ENCODE measurements at regions not wholly inside any gene's neighbourhood (a gene's known extent, or its start where the extent isn't known, plus 50 kb on each side); places are given as distances from the start of the nearest gene placed in this dataset.

DNA sequence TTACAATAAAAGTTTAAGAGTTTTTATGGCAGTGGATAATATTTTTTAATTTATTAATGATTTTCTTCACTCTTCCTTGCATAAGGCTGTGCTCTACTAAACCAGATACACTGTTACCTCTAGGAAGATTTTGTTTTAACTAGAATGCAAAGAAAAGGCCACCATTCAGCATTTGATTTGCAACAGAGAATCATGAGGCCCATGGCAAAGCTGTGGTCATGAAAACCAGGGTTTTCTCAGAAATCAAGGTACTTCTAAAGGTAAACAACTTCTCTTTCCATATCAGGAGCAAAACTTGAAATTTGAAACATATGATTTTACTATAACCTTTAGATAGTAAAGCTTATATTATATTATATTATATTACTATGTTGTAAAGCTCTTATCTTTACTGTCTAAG, 94.4 kb downstream of the FAM76B start:
- DNase-seq (no peak), ATAC-seq (no peak)
- Mint-ChIP-seq H3K27me3 (no peaks in the 10 kb centered on the region), H3K36me3 (ENCODE audit: low read depth) (peaks cover 23% of the 10 kb centered on the region), H3K4me3 (no peak overlapping the region), H3K4me1 (ENCODE audit: low read depth) (peaks cover 44% of the 10 kb centered on the region), H3K27ac (peak overlapping the region; percentile 66), H3K9me3 (peaks cover 10% of the 10 kb centered on the region)
- CTCF ChIA-PET, result interaction anchor here (1.0 to 2.9 kb wide), 8 partner anchors 10 to 543 kb away, joined by 3 to 25 read pairs (median 4); no protein-coding TSS in a partner anchor
- TF ChIP-seq, protein P1, sequence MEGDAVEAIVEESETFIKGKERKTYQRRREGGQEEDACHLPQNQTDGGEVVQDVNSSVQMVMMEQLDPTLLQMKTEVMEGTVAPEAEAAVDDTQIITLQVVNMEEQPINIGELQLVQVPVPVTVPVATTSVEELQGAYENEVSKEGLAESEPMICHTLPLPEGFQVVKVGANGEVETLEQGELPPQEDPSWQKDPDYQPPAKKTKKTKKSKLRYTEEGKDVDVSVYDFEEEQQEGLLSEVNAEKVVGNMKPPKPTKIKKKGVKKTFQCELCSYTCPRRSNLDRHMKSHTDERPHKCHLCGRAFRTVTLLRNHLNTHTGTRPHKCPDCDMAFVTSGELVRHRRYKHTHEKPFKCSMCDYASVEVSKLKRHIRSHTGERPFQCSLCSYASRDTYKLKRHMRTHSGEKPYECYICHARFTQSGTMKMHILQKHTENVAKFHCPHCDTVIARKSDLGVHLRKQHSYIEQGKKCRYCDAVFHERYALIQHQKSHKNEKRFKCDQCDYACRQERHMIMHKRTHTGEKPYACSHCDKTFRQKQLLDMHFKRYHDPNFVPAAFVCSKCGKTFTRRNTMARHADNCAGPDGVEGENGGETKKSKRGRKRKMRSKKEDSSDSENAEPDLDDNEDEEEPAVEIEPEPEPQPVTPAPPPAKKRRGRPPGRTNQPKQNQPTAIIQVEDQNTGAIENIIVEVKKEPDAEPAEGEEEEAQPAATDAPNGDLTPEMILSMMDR (IDR thresholded peaks at IDR 0.05), result no peak
- POLR2A ChIA-PET, result interaction anchor here (0.6 to 1.1 kb wide), 2 partner anchors 11 to 70 kb away, joined by 3 to 4 read pairs; no protein-coding TSS in a partner anchor
- intact Hi-C loops (cut with micrococcal nuclease), result loop anchor here (5.0 kb wide), 1 partner anchor 33 kb away; no protein-coding TSS in a partner anchor

DNA sequence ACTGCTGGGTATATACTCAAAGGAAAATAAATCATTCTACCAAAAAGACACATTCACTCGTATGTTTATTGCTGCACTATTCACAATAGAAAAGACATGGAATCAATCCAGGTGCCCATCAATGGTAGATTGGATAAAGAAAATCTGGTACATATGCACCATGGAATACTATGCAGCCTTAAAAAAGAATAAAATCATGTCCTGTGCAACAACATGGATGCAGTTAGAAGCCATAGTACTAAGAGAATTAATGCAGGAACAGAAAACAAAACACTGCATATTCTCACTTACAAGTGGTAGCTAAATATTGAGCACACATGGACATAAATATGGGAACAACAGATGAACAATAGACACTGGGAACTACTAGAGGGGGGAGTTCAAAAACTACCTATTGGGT, 96.3 kb downstream of the FAM76B start:
- CTCF ChIA-PET, result interaction anchor here (1.0 to 2.9 kb wide), 5 partner anchors 12 to 539 kb away, joined by 3 to 25 read pairs (median 3); no protein-coding TSS in a partner anchor
- no peak for DNase-seq
- H3K27me3 Mint-ChIP-seq, result no peaks in the 10 kb centered on the region
- peaks cover 23% of the 10 kb centered on the region for H3K36me3 Mint-ChIP-seq (ENCODE audit: low read depth)
- no peak for ATAC-seq
- intact Hi-C loops (cut with micrococcal nuclease), result no loop called here
- H3K9me3 Mint-ChIP-seq, result peaks cover 10% of the 10 kb centered on the region
- POLR2A ChIA-PET, result no interaction called here
- H3K4me3 Mint-ChIP-seq, result no peak overlapping the region
- no peak overlapping the region for H3K27ac Mint-ChIP-seq
- TF ChIP-seq, protein P1 (IDR thresholded peaks at IDR 0.05), result no peak
- peaks cover 28% of the 10 kb centered on the region for H3K4me1 Mint-ChIP-seq (ENCODE audit: low read depth)

- peaks cover 12% of the 10 kb centered on the region for H3K9me3 Mint-ChIP-seq
- ATAC-seq (no peak), DNase-seq (no peak)
- no peak overlapping the region for H3K27ac Mint-ChIP-seq
- ChIA-PET CTCF (interaction anchor here (1.2 to 3.6 kb wide), 4 partner anchors 12 to 22 kb away, joined by 3 to 25 read pairs (median 12); no protein-coding TSS in a partner anchor), POLR2A (interaction anchor here (1.1 kb wide), 1 partner anchor 7 kb away, joined by 3 read pairs; no protein-coding TSS in a partner anchor)
- peaks cover 22% of the 10 kb centered on the region for H3K4me1 Mint-ChIP-seq (ENCODE audit: low read depth)
- H3K36me3 Mint-ChIP-seq (ENCODE audit: low read depth), result peaks cover 23% of the 10 kb centered on the region
- intact Hi-C loops (cut with micrococcal nuclease), result no loop called here
- no peak overlapping the region for H3K4me3 Mint-ChIP-seq
- TF ChIP-seq, protein P1 (IDR thresholded peaks at IDR 0.05), result no peak
- no peaks in the 10 kb centered on the region for H3K27me3 Mint-ChIP-seq
Measured at GRCh38 chr11:95692526-95693260, 96.9 kb downstream of the FAM76B start.

- Mint-ChIP-seq H3K4me3 (no peak overlapping the region), H3K36me3 (ENCODE audit: low read depth) (peaks cover 12% of the 10 kb centered on the region), H3K4me1 (ENCODE audit: low read depth) (peaks cover 14% of the 10 kb centered on the region), H3K27me3 (no peaks in the 10 kb centered on the region), H3K27ac (no peak overlapping the region), H3K9me3 (peaks cover 10% of the 10 kb centered on the region)
- TF ChIP-seq, protein P1 (IDR thresholded peaks at IDR 0.05), result no peak
- ChIA-PET CTCF (interaction anchor here (0.9 to 3.6 kb wide), 3 partner anchors 9 to 15 kb away, joined by 5 to 22 read pairs (median 5); no protein-coding TSS in a partner anchor), POLR2A (interaction anchor here (0.6 to 1.6 kb wide), 2 partner anchors 9 to 25 kb away, joined by 3 to 9 read pairs; no protein-coding TSS in a partner anchor)
- DNase-seq (no peak), ATAC-seq (no peak)
- intact Hi-C loops (cut with micrococcal nuclease), result no loop called here
Measured at GRCh38 chr11:95690100-95690499, 99.5 kb downstream of the FAM76B start.
